RWPE1 (cell line): ENCODE measurements at regions not wholly inside any gene's neighbourhood (a gene's known extent, or its start where the extent isn't known, plus 50 kb on each side); places are given as distances from the start of the nearest gene placed in this dataset.

Experiments
- CTCF ChIA-PET: fragments of 350-600 bp; sonication (Branson Sonifier 250); formaldehyde crosslinking; extraction: SDS; loops from one replicate; lab custom pipeline; 2021; lab: Yijun Ruan, JAX
- POLR2A ChIA-PET: fragments of 400-600 bp; formaldehyde crosslinking; extraction: SDS; loops from one replicate; lab custom pipeline; 2020; ENCODE audit warnings: antibody characterized with exemption; ENCODE audit not compliant: low non-redundant PET; lab: Yijun Ruan, JAX
- DNase-seq: peaks from one replicate; pipeline ENCODE4 v3.0.0; 2012; ENCODE audit warnings: low spot score
- H3K27ac ChIP-seq: fragments of 450-650 bp; 2 replicates; pipeline ENCODE4 v1.5.1; 2017
- CTCF ChIP-seq: fragments of 450-650 bp; conservative IDR thresholded peaks from 2 replicates; pipeline ENCODE4 v1.5.1; 2017; ENCODE audit warnings: low read depth, mild to moderate bottlenecking

GRCh38 chrX:38856670-38857265 is 55.5 kb downstream of the MID1IP1 start:
- POLR2A ChIA-PET, result no interaction called here
- no peak for DNase-seq
- no peak overlapping the region for H3K27ac ChIP-seq

DNA sequence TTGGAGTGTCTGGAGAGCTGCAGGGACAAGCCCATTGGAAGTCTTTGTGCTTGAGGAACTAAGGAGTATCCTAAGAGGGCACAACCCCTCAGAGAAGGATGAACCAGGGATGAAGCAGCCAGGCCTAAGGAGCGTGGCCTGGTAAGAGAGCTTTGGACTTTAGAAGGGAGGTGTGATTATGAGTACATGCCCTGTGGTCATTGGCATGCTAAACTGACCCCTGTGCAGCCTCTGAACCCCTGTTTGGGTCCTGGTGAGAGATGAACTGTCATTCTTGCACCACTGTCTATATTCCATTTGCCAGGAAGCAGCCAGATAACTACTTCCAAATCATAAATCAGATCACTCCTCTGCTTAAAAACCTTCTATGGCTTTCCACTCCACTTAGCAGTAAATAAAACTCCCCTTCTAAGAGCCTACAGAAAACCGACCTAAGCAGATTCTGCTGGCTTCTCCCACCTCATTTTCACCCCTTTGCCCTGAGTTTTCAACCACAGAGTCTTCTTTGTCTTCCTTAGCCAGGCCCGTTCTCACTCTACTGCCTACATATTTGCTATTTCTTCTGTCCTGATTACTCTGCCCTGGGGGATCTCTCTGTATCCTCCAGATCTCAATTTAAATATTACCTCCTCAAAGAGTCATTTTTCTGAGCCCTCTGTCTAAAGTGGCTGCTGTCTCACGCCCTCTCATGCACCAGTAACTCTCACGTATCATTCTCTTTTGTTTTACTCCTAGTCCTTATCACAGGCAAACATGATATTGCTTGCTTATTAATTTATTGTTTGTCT is 56.7 kb downstream of the MID1IP1 start:
- no peak overlapping the region for H3K27ac ChIP-seq
- ChIA-PET CTCF (no interaction called here), POLR2A (no interaction called here)
- DNase-seq, result no peak
- no peak for TF ChIP-seq CTCF

More at GRCh38 chrX:38856670-38857265, 55.5 kb downstream of the MID1IP1 start:
- CTCF ChIA-PET, result no interaction called here
- TF ChIP-seq CTCF, result no peak

- DNase-seq, result no peak
- POLR2A ChIA-PET, result no interaction called here
- CTCF ChIA-PET, result no interaction called here
- no peak for TF ChIP-seq CTCF
- no peak overlapping the region for H3K27ac ChIP-seq
Observed at GRCh38 chrX:38859602-38860001, 58.3 kb downstream of the MID1IP1 start.

DNA sequence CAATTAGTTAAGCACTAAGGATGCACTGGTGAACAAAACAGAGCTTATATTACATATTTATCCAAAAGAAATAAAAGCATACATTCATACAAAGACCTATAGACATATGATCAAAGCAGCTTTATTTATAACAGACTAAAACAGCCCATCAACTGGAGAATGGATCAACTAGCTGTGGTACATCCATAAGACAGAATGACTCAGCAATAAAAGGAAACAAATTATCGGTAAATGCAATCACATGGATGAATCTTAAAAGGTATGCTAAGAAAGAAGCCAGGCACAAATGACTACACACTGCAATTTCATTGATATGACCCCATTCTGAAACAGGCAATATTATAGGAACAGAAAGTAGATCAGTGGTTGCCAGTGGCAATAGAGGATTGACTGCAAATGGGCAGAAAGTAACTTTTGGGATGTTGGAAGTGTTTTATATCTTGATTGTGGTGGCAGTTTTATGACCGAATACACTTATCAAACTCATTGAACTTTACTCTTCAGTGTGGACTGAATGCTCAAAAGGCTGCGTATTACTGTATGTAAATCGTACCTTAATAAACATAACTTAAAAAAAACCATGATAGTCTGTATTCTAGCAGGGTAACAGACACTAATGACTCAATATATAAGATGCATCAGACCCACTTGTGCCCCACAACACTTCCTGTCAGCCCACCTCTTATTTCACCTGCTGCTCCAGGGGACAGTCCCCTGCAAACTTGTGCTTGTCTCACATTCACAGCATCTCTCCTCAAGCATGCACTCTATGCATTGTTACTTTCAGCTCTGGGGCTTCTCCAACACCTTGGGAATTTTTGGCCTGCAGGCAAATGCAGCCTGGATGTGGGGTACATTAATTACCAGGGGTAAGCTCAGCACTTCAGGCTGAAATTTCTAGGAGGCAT is 59.1 kb downstream of the MID1IP1 start:
- no peak overlapping the region for H3K27ac ChIP-seq
- no peak for TF ChIP-seq CTCF
- ChIA-PET POLR2A (no interaction called here), CTCF (no interaction called here)
- DNase-seq, result no peak

DNA sequence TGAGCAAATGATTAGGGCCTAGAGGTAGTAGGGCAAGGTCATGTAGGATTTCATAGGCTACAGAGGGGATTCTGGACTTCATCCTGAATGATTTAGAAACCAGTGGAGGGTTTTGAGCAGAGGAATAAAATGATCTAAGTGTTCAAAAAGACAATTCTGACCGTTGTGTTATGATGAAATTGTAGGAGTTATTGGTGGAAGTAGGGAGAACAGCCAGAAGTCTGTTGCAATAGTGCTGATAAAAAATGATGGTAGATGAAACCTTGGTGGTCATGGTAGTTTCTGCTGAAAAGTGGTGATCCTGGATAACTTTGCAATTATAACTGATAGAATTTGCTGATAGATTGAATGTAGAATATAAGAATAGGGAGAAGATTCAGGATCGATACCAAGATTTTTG is 60.2 kb downstream of the MID1IP1 start:
- POLR2A ChIA-PET, result no interaction called here

More for the DNA sequence above, 60.2 kb downstream of the MID1IP1 start:
- CTCF ChIA-PET, result no interaction called here
- no peak for TF ChIP-seq CTCF
- no peak for DNase-seq
- no peak overlapping the region for H3K27ac ChIP-seq
